H9 (cell line): ENCODE measurements at regions not wholly inside any gene's neighbourhood (a gene's known extent, or its start where the extent isn't known, plus 50 kb on each side); places are given as distances from the start of the nearest gene placed in this dataset.

Experiments used
- DNase-seq: peaks from one replicate; pipeline ENCODE4 v3.0.0-alpha.2; 2017
- H2AFZ ChIP-seq: one replicate; pipeline ENCODE4 v1.6.1; 2013; ENCODE audit warnings: mild to moderate bottlenecking, low read length, control low read depth, moderate library complexity
- H2AK5ac ChIP-seq: 2 replicates; pipeline ENCODE4 v1.6.1; 2013; ENCODE audit warnings: low read length, control low read depth, mixed read lengths; ENCODE audit not compliant: insufficient read length
- H2BK120ac ChIP-seq: one replicate; pipeline ENCODE4 v1.6.1; 2013; ENCODE audit warnings: low read depth, mild to moderate bottlenecking, low read length, control low read depth, inconsistent platforms; ENCODE audit not compliant: poor library complexity, severe bottlenecking
- H2BK12ac ChIP-seq: 2 replicates; pipeline ENCODE4 v1.6.1; 2013; ENCODE audit warnings: low read length, control low read depth, mixed read lengths, low read depth; ENCODE audit not compliant: insufficient read length
- H2BK15ac ChIP-seq: 2 replicates; pipeline ENCODE4 v1.6.1; 2013; ENCODE audit warnings: low read depth, low read length, control low read depth
- H2BK20ac ChIP-seq: one replicate; pipeline ENCODE4 v1.6.1; 2013; ENCODE audit warnings: low read depth, mild to moderate bottlenecking, low read length, control low read depth, inconsistent platforms; ENCODE audit not compliant: poor library complexity, severe bottlenecking
- H2BK5ac ChIP-seq: 2 replicates; pipeline ENCODE4 v1.6.1; 2013; ENCODE audit warnings: low read length, control low read depth, mixed read lengths; ENCODE audit not compliant: insufficient read length
- H3K14ac ChIP-seq: 2 replicates; pipeline ENCODE4 v1.6.1; 2013; ENCODE audit warnings: low read length, control low read depth; ENCODE audit not compliant: insufficient read depth
- H3K18ac ChIP-seq: 2 replicates; pipeline ENCODE4 v1.6.1; 2013; ENCODE audit warnings: low read depth, mild to moderate bottlenecking, mixed read lengths, low read length, control low read depth; ENCODE audit not compliant: insufficient read length
- H3K23ac ChIP-seq: 2 replicates; pipeline ENCODE4 v1.6.1; 2013; ENCODE audit warnings: low read length, control low read depth, mixed read lengths, low read depth; ENCODE audit not compliant: insufficient read length
- H3K23me2 ChIP-seq: 2 replicates; pipeline ENCODE4 v1.6.1; 2013; ENCODE audit warnings: low read depth, mild to moderate bottlenecking, mixed read lengths, low read length, control low read depth; ENCODE audit not compliant: insufficient read length, poor library complexity, severe bottlenecking
- H3K27ac ChIP-seq: 2 replicates; pipeline ENCODE4 v1.5.1; 2013; ENCODE audit warnings: low read length, control low read depth, mixed read lengths, low read depth; ENCODE audit not compliant: insufficient read length
- H3K27me3 ChIP-seq: 2 replicates; pipeline ENCODE4 v1.6.1; 2013; ENCODE audit warnings: low read length, control low read depth, inconsistent platforms; ENCODE audit not compliant: insufficient read depth
- H3K4ac ChIP-seq: 2 replicates; pipeline ENCODE4 v1.6.1; 2013; ENCODE audit warnings: low read depth, mild to moderate bottlenecking, control low read depth, inconsistent platforms, low read length, moderate library complexity
- H3K4me1 ChIP-seq: 2 replicates; pipeline ENCODE4 v1.6.1; 2013; ENCODE audit warnings: low read length, control low read depth, inconsistent platforms; ENCODE audit not compliant: insufficient read depth
- H3K4me2 ChIP-seq: 2 replicates; pipeline ENCODE4 v1.6.1; 2013; ENCODE audit warnings: low read length, control low read depth, mixed read lengths; ENCODE audit not compliant: insufficient read length, insufficient read depth
- H3K56ac ChIP-seq: 2 replicates; pipeline ENCODE4 v1.6.1; 2013; ENCODE audit warnings: low read depth, mild to moderate bottlenecking, mixed read lengths, low read length, control low read depth; ENCODE audit not compliant: insufficient read length
- H3K79me1 ChIP-seq: 2 replicates; pipeline ENCODE4 v1.6.1; 2013; ENCODE audit warnings: low read depth, mild to moderate bottlenecking, moderate library complexity, low read length, control low read depth, inconsistent platforms; ENCODE audit not compliant: insufficient read depth, poor library complexity, severe bottlenecking
- H3K79me2 ChIP-seq: 2 replicates; pipeline ENCODE4 v1.6.1; 2013; ENCODE audit warnings: low read length, control low read depth, inconsistent platforms; ENCODE audit not compliant: insufficient read depth
- H3K9ac ChIP-seq: 2 replicates; pipeline ENCODE4 v1.6.1; 2013; ENCODE audit warnings: low read length, control low read depth, mixed read lengths; ENCODE audit not compliant: insufficient read length; ENCODE audit errors: extremely low read depth
- H3K9me3 ChIP-seq: one replicate; pipeline ENCODE4 v1.6.1; 2013; ENCODE audit warnings: low read depth, low read length, inconsistent platforms; ENCODE audit not compliant: control insufficient read depth
- H3T11ph ChIP-seq: one replicate; pipeline ENCODE4 v1.6.1; 2013; ENCODE audit warnings: mild to moderate bottlenecking, low read length, control low read depth, inconsistent platforms
- H4K20me1 ChIP-seq: one replicate; pipeline ENCODE4 v1.6.1; 2013; ENCODE audit not compliant: control insufficient read depth, insufficient read length, insufficient read depth
- H4K5ac ChIP-seq: 2 replicates; pipeline ENCODE4 v1.6.1; 2013; ENCODE audit warnings: low read depth, mild to moderate bottlenecking, mixed read lengths, low read length, control low read depth; ENCODE audit not compliant: insufficient read length
- H4K8ac ChIP-seq: replicated peaks from 2 replicates; pipeline ENCODE4 v1.6.1; 2013; ENCODE audit warnings: low read length, control low read depth, mixed read lengths, low read depth; ENCODE audit not compliant: insufficient read length
- H4K91ac ChIP-seq: 2 replicates; pipeline ENCODE4 v1.6.1; 2013; ENCODE audit warnings: low read depth, mild to moderate bottlenecking, moderate library complexity, mixed read lengths, low read length, control low read depth; ENCODE audit not compliant: insufficient read length
- H3K27ac Mint-ChIP-seq, 3 experiments: 2 replicates in 2 of 3; 3 replicates in 1 of 3; pipeline ENCODE4 v1.8.0; 2020 to 2021; ENCODE audit warnings: mixed read lengths in 3 of 3, mild to moderate bottlenecking in 1 of 3, moderate library complexity in 1 of 3
- H3K27me3 Mint-ChIP-seq: 2 replicates; pipeline ENCODE4 v1.8.0; 2021; ENCODE audit warnings: low read depth, mild to moderate bottlenecking, moderate library complexity, mixed read lengths
- H3K36me3 Mint-ChIP-seq, 3 experiments: 2 replicates in 2 of 3; 3 replicates in 1 of 3; pipeline ENCODE4 v1.8.0; 2020 to 2021; ENCODE audit warnings: low read depth in 3 of 3, mixed read lengths in 3 of 3; ENCODE audit not compliant: insufficient read depth in 1 of 3
- H3K4me1 Mint-ChIP-seq, 2 experiments: 2 replicates each; pipeline ENCODE4 v1.8.0; 2020; ENCODE audit warnings: mixed read lengths in 2 of 2
- H3K4me3 Mint-ChIP-seq, 2 experiments: 2 replicates in 1 of 2; 3 replicates in 1 of 2; pipeline ENCODE4 v1.8.0; 2020 to 2021; ENCODE audit warnings: mild to moderate bottlenecking in 2 of 2, mixed read lengths in 2 of 2, moderate library complexity in 1 of 2
- H3K9me3 Mint-ChIP-seq, 2 experiments: 2 replicates in 1 of 2; 3 replicates in 1 of 2; pipeline ENCODE4 v1.8.0; 2020; ENCODE audit warnings: mild to moderate bottlenecking in 2 of 2, mixed read lengths in 2 of 2, moderate library complexity in 1 of 2
- CTCF ChIP-seq: fragments of 200-600 bp; sonication (generic); conservative IDR thresholded peaks from 3 replicates; pipeline ENCODE4 v1.8.0; 2021; ENCODE audit warnings: antibody characterized with exemption, mild to moderate bottlenecking
- WGBS: extraction: QIAGEN DNeasy Blood & Tissue Kit; methylation state at CpG from one replicate; pipeline ENCODE4 v1.1.7; 2013; ENCODE audit warnings: missing lambda C conversion rate, low lambda C conversion rate, mixed read lengths; ENCODE audit not compliant: insufficient read length; ENCODE audit errors: extremely low coverage; 5-methylcytosine and 5-hydroxymethylcytosine counted together

GRCh38 chr17:36730857-36731490, 129.6 kb downstream of the MRM1 start:
- Histone ChIP-seq H3K56ac (no peak overlapping the region), H3K79me1 (no peaks in the 10 kb centered on the region), H3K14ac (peak overlapping the region; percentile 14; the same call in 1 of the 2 replicates), H3K4me2 (no peak overlapping the region), H2BK20ac (no peak overlapping the region), H3K23me2 (no peaks in the 10 kb centered on the region), H4K8ac (no peak overlapping the region), H3K27me3 (no peaks in the 10 kb centered on the region), H2BK15ac (no peak overlapping the region), H4K91ac (no peak overlapping the region), H4K20me1 (no peaks in the 10 kb centered on the region), H3K18ac (no peak overlapping the region), H3K23ac (no peak overlapping the region), H3T11ph (no peak overlapping the region), H3K9me3 (no peaks in the 10 kb centered on the region), H3K9ac (no peak overlapping the region), H2AK5ac (no peak overlapping the region), H2BK5ac (no peak overlapping the region), H3K4ac (no peak overlapping the region), H2BK120ac (no peak overlapping the region), H3K79me2 (no peaks in the 10 kb centered on the region), H3K27ac (no peak overlapping the region), H4K5ac (no peak overlapping the region), H2BK12ac (no peak overlapping the region), H2AFZ (no peak overlapping the region), H3K4me1 (peaks cover 16% of the 10 kb centered on the region; the same call in 1 of the 2 replicates)
- no peaks in the 10 kb centered on the region for H3K9me3 Mint-ChIP-seq
- H3K27ac Mint-ChIP-seq: no peak overlapping the region; a peak in 1 of 7 replicates
- no CpG with 5 or more reads among the region's 6 CpGs for WGBS
- H3K4me1 Mint-ChIP-seq: peaks cover 66 to 67% of the 10 kb centered on the region in 2 experiments
- no peaks in the 10 kb centered on the region for H3K36me3 Mint-ChIP-seq
- no peak for TF ChIP-seq CTCF
- peaks cover 44% of the 10 kb centered on the region for H3K27me3 Mint-ChIP-seq
- DNase-seq: no peak
- peak overlapping the region in 1 of 2 experiments; percentile 4; a peak in 1 of 5 replicates for H3K4me3 Mint-ChIP-seq
